ENCODE measurements at regions not wholly inside any gene's neighbourhood (a gene's known extent, or its start where the extent isn't known, plus 50 kb on each side); places are given as distances from the start of the nearest gene placed in this dataset.

- TF ChIP-seq TCF4 (CRISPR knock-in tag; IDR thresholded peaks at IDR 0.05; ENCODE audit: borderline replicate concordance) (no peak), PATZ1 (CRISPR knock-in tag; IDR thresholded peaks at IDR 0.05; ENCODE audit: borderline replicate concordance) (no peak), ZNF565 (CRISPR knock-in tag; conservative IDR thresholded peaks at IDR 0.05; ENCODE audit: low read depth) (no peak), ZFP3 (CRISPR knock-in tag; IDR thresholded peaks at IDR 0.05) (no peak), ISL1 (CRISPR knock-in tag; IDR thresholded peaks at IDR 0.05) (no peak)
These were observed 329.2 kb upstream of the TSHZ3 start for GRCh38 chr19:31678421-31678820.
